Caco-2 (cell line): ENCODE measurements at regions not wholly inside any gene's neighbourhood (a gene's known extent, or its start where the extent isn't known, plus 50 kb on each side); places are given as distances from the start of the nearest gene placed in this dataset.

Experiments
- BruUV-seq: library from RNA; stranded (reverse); fragments of 400-500 nt; replicated peaks from 2 replicates; lab custom pipeline; 2021; lab: Mats Ljungman, UMichigan
- CTCF ChIA-PET: fragments of 300-600 bp; sonication (Branson Sonifier 250); formaldehyde crosslinking; loops from one replicate; lab custom pipeline; 2022; ENCODE audit warnings: antibody characterized with exemption; lab: Charles Lee
- POLR2A ChIA-PET: fragments of 300-600 bp; sonication (Branson Sonifier 250); formaldehyde crosslinking; loops from one replicate; lab custom pipeline; 2022; ENCODE audit warnings: antibody characterized with exemption; lab: Charles Lee
- DNase-seq, 2 experiments: peaks; one replicate each; pipeline versions ENCODE4 v3.0.0 to v3.0.0-alpha.2; 2020 to 2022
- H3K27me3 ChIP-seq: replicated peaks from 2 replicates; pipeline ENCODE4 v1.6.0; 2011; ENCODE audit warnings: low read length; ENCODE audit not compliant: control insufficient read depth, insufficient read depth
- H3K36me3 ChIP-seq: 2 replicates; pipeline ENCODE4 v1.5.1; 2011; ENCODE audit warnings: low read length; ENCODE audit not compliant: control insufficient read depth, insufficient read depth
- H3K4me1 ChIP-seq: fragments of 250-450 bp; sonication (Bioruptor Pico); 2 replicates; pipeline ENCODE4 v1.5.1; 2020; ENCODE audit warnings: mild to moderate bottlenecking
- H3K4me3 ChIP-seq: 2 replicates; pipeline ENCODE4 v1.5.1; 2011; ENCODE audit warnings: low read depth, mild to moderate bottlenecking, control low read depth, low read length
- H3K9me3 ChIP-seq: fragments of 250-450 bp; sonication (Bioruptor Pico); 2 replicates; pipeline ENCODE4 v1.5.1; 2020; ENCODE audit warnings: mild to moderate bottlenecking, moderate library complexity
- H3K27ac Mint-ChIP-seq: one replicate; pipeline ENCODE4 v1.8.0; 2022; ENCODE audit warnings: mixed read lengths; ENCODE audit not compliant: unreplicated experiment
- H3K27me3 Mint-ChIP-seq: one replicate; pipeline ENCODE4 v1.8.0; 2022; ENCODE audit warnings: mixed read lengths; ENCODE audit not compliant: insufficient read depth, unreplicated experiment
- H3K36me3 Mint-ChIP-seq: one replicate; pipeline ENCODE4 v1.8.0; 2022; ENCODE audit warnings: mild to moderate bottlenecking, mixed read lengths; ENCODE audit not compliant: insufficient read depth, unreplicated experiment
- H3K4me1 Mint-ChIP-seq: one replicate; pipeline ENCODE4 v1.8.0; 2022; ENCODE audit warnings: low read depth, mixed read lengths; ENCODE audit not compliant: unreplicated experiment
- H3K4me3 Mint-ChIP-seq: one replicate; pipeline ENCODE4 v1.8.0; 2022; ENCODE audit warnings: mild to moderate bottlenecking, moderate library complexity, mixed read lengths; ENCODE audit not compliant: unreplicated experiment
- H3K9me3 Mint-ChIP-seq: one replicate; pipeline ENCODE4 v1.8.0; 2022; ENCODE audit warnings: mixed read lengths; ENCODE audit not compliant: unreplicated experiment
- intact Hi-C: fragments of 100-400 bp; cut with micrococcal nuclease; formaldehyde crosslinking; loops from one replicate; pipeline ENCODE4 v1.10.0; 2022; ENCODE audit not compliant: unreplicated experiment
- TF ChIP-seq, protein P1 (sequence below), 2 experiments: fragments of 200-600 bp in 1 of 2; IDR thresholded peaks; 1 replicate in 1 of 2; 2 replicates in 1 of 2; pipeline versions ENCODE4 v1.5.1 to v1.8.0; 2011 to 2022; ENCODE audit warnings: antibody characterized with exemption in 1 of 2, control low read depth in 1 of 2, inconsistent platforms in 1 of 2, low read depth in 1 of 2, low read length in 1 of 2, mild to moderate bottlenecking in 1 of 2, moderate library complexity in 1 of 2; ENCODE audit not compliant: insufficient read depth in 1 of 2, severe bottlenecking in 1 of 2, unreplicated experiment in 1 of 2

DNA sequence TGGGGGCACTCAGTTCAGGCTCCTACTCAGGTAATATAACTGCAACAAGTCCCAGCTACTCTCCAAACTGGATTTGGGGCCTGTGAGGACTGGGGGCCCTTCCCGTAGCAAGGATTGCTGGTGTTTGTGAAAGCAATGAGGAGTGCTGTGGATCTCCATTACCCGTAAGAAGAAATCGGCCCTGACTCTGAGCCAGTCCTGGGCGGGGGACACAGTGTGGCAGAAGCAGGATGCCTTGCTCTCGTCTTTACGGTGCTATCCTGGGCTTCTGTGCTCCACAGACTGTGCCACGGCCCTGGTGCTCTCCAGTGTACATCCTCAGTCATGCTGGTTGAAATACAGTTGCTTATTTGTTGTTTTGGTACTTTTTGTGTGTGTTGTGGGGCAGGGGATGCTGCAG lies 172.9 kb downstream of the NDUFA10 start:
- Mint-ChIP-seq H3K27ac (no peak overlapping the region), H3K36me3 (no peaks in the 10 kb centered on the region), H3K4me3 (no peak overlapping the region), H3K9me3 (no peaks in the 10 kb centered on the region), H3K27me3 (peaks cover 3% of the 10 kb centered on the region), H3K4me1 (no peaks in the 10 kb centered on the region)
- ChIA-PET CTCF (no interaction called here), POLR2A (no interaction called here)
- DNase-seq: no peak
- no peaks in the 10 kb centered on the region for H3K27me3 ChIP-seq
- intact Hi-C loops: no loop called here
- TF ChIP-seq, protein P1, sequence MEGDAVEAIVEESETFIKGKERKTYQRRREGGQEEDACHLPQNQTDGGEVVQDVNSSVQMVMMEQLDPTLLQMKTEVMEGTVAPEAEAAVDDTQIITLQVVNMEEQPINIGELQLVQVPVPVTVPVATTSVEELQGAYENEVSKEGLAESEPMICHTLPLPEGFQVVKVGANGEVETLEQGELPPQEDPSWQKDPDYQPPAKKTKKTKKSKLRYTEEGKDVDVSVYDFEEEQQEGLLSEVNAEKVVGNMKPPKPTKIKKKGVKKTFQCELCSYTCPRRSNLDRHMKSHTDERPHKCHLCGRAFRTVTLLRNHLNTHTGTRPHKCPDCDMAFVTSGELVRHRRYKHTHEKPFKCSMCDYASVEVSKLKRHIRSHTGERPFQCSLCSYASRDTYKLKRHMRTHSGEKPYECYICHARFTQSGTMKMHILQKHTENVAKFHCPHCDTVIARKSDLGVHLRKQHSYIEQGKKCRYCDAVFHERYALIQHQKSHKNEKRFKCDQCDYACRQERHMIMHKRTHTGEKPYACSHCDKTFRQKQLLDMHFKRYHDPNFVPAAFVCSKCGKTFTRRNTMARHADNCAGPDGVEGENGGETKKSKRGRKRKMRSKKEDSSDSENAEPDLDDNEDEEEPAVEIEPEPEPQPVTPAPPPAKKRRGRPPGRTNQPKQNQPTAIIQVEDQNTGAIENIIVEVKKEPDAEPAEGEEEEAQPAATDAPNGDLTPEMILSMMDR (IDR thresholded peaks at IDR 0.05; ENCODE audit: insufficient read depth in 1 of 2, low read depth in 1 of 2, low read length in 1 of 2, severe bottlenecking in 1 of 2, unreplicated experiment in 1 of 2): no peak
- no TSS peak for BruUV-seq
- no peak overlapping the region for H3K4me3 ChIP-seq
- no peaks in the 10 kb centered on the region for H3K4me1 ChIP-seq
- no peaks in the 10 kb centered on the region for H3K36me3 ChIP-seq
- no peaks in the 10 kb centered on the region for H3K9me3 ChIP-seq

DNA sequence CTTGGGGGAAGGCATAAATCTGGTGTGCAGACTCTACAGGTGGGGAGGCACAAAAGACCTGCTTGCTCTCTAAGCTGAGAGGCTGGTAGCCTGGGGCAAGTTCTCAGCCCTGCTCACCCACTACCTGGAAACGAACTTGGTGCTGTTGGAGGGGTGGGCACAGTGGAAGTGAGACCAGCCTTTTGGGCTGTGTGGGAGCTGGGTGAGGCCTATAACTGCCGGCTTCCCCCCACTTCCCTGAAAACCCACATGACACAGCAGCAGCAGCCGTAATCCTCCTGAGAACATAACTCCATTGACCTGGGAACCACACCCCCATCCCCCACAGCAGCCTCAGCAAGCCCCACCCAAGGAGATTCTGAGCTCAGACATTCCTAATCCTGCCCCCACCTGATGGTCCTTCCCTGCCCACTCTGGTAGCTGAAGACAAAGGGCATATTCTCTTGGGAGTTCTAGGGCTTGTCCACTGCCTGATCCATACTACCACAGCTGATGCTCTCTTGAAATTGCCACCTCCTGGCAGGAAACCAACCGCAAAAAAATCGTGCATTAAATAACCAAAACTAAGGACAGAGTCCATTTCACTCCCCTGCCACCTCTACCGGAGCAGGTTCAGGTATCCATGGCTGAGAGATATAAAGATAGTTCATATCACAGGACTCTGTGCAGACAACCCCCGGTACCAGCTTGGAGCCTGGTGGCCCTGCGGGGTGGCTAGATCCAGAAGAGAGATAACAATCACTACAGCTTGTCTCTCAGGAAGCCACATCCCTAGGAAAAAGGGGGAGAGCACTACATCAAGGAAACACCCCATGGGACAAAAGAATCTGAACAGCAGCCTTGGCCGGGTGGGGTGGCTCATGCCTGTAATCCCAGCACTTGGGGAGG lies 178.1 kb downstream of the NDUFA10 start:
- Histone ChIP-seq H3K4me3 (no peak overlapping the region), H3K9me3 (no peaks in the 10 kb centered on the region), H3K4me1 (no peaks in the 10 kb centered on the region), H3K36me3 (no peaks in the 10 kb centered on the region), H3K27me3 (no peaks in the 10 kb centered on the region)
- BruUV-seq: no TSS peak
- Mint-ChIP-seq H3K9me3 (no peaks in the 10 kb centered on the region), H3K36me3 (no peaks in the 10 kb centered on the region), H3K4me1 (no peaks in the 10 kb centered on the region), H3K27ac (no peak overlapping the region), H3K4me3 (no peak overlapping the region), H3K27me3 (peaks cover 6% of the 10 kb centered on the region)
- CTCF ChIA-PET: no interaction called here
- intact Hi-C loops: no loop called here
- TF ChIP-seq, protein P1 (IDR thresholded peaks at IDR 0.05; ENCODE audit: insufficient read depth in 1 of 2, low read depth in 1 of 2, low read length in 1 of 2, severe bottlenecking in 1 of 2, unreplicated experiment in 1 of 2): no peak
- DNase-seq: no peak
- POLR2A ChIA-PET: no interaction called here

DNA sequence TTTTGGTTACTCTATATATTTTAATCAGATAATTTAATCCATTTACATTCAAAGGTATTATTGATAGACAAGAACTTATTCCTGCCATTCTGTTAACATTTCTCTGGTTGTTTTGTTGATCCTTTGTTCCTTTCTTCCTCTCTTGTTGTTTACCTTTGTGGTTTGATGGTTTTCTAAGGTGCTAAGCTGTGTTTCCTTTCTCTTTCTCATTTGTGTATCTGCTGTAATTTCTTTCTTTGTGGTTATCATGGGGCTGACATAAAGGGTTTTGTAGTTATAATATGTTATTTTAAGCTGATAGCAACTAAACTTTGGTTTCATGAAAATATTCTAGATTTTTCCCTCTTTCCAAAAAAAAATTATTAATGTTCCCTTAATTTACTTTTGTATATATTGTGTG lies 179.2 kb downstream of the NDUFA10 start:
- Mint-ChIP-seq H3K27ac (no peak overlapping the region), H3K9me3 (no peaks in the 10 kb centered on the region), H3K4me1 (no peaks in the 10 kb centered on the region), H3K36me3 (no peaks in the 10 kb centered on the region), H3K4me3 (no peak overlapping the region), H3K27me3 (peaks cover 6% of the 10 kb centered on the region)
- Histone ChIP-seq H3K9me3 (no peaks in the 10 kb centered on the region), H3K4me1 (no peaks in the 10 kb centered on the region), H3K4me3 (no peak overlapping the region), H3K36me3 (no peaks in the 10 kb centered on the region), H3K27me3 (no peaks in the 10 kb centered on the region)
- POLR2A ChIA-PET: no interaction called here
- BruUV-seq: no TSS peak
- TF ChIP-seq, protein P1 (IDR thresholded peaks at IDR 0.05; ENCODE audit: insufficient read depth in 1 of 2, low read depth in 1 of 2, low read length in 1 of 2, severe bottlenecking in 1 of 2, unreplicated experiment in 1 of 2): no peak
- DNase-seq: no peak
- intact Hi-C loops: no loop called here
- CTCF ChIA-PET: no interaction called here
